ENCODE measurements at regions not wholly inside any gene's neighbourhood (a gene's known extent, or its start where the extent isn't known, plus 50 kb on each side); places are given as distances from the start of the nearest gene placed in this dataset.

- ChIA-PET CTCF (interaction anchor here (0.8 to 2.0 kb wide), 2 partner anchors 14 kb away, joined by 3 to 14 read pairs; no protein-coding TSS in a partner anchor), POLR2A (no interaction called here)
- H3K27ac ChIP-seq (ENCODE audit: insufficient read depth, low read depth, low read length), result no peak overlapping the region
These were observed 120.8 kb downstream of the PTCSC3 start for GRCh38 chr14:36055681-36056225.

More at GRCh38 chr14:36055681-36056225, 120.8 kb downstream of the PTCSC3 start:
- DNase-seq (ENCODE audit: low read depth, low spot score) (no peak), FAIRE-seq (no peak)
- no peak overlapping the region for H2AFZ ChIP-seq (ENCODE audit: low read depth, low read length)
- no peaks in the 10 kb centered on the region for H3K36me3 ChIP-seq (ENCODE audit: control insufficient read depth in 2 of 2, extremely low read depth in 1 of 2, insufficient read depth in 2 of 2, low read length in 2 of 2)
- intact Hi-C loops (cut with micrococcal nuclease), result no loop called here
- no peaks in the 10 kb centered on the region for H3K9me3 ChIP-seq (replicated peaks; ENCODE audit: control insufficient read depth, insufficient read depth, low read length)
- no peak overlapping the region for H3K4me2 ChIP-seq (ENCODE audit: insufficient read depth, low read length)
- no peaks in the 10 kb centered on the region for H3K4me1 ChIP-seq (ENCODE audit: control insufficient read depth, extremely low read depth, insufficient read depth, low read length)
- BruUV-seq (replicated peaks), result no TSS peak
- H3K9ac ChIP-seq (replicated peaks; ENCODE audit: extremely low read depth, insufficient read depth, low read length), result no peak overlapping the region
- H3K27me3 ChIP-seq (ENCODE audit: control insufficient read depth in 2 of 2, insufficient read depth in 2 of 2, low read length in 2 of 2), result peaks cover 0 to under 1% of the 10 kb centered on the region in 2 experiments
- dilution Hi-C loops (cut with MboI; ENCODE audit: extremely low pct_ligation_motif_present, low sequenced_read_pairs), result no loop called here
- H3K9me1 ChIP-seq (replicated peaks; ENCODE audit: control insufficient read depth, extremely low read depth, insufficient read depth, low read length), result no peaks in the 10 kb centered on the region
- no peaks in the 10 kb centered on the region for H3K79me2 ChIP-seq (ENCODE audit: control insufficient read depth, insufficient read depth, low read length)
- no peak overlapping the region for H3K4me3 ChIP-seq (replicated peaks in 1 of 3; ENCODE audit: insufficient read depth in 1 of 3, low read depth in 1 of 3, low read length in 3 of 3)
- no peak for TF ChIP-seq GATA2 (IDR thresholded peaks at IDR 0.05; ENCODE audit: insufficient read depth, insufficient read length, low read depth, low read length)
- no peak for TF ChIP-seq POLR2AphosphoS5 (IDR thresholded peaks at IDR 0.05; ENCODE audit: insufficient read depth, low read depth, low read length)
- no peak for TF ChIP-seq FOS (IDR thresholded peaks at IDR 0.05; ENCODE audit: borderline replicate concordance, insufficient read depth, low read length)
- TF ChIP-seq CTCF (IDR thresholded peaks at IDR 0.05; ENCODE audit: extremely low read depth in 1 of 2, insufficient read depth in 1 of 2, low read depth in 1 of 2, low read length in 2 of 2), result no peak
- TF ChIP-seq MYC (IDR thresholded peaks at IDR 0.05; ENCODE audit: low read depth, low read length), result no peak
- TF ChIP-seq, protein P1, sequence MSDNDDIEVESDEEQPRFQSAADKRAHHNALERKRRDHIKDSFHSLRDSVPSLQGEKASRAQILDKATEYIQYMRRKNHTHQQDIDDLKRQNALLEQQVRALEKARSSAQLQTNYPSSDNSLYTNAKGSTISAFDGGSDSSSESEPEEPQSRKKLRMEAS (IDR thresholded peaks at IDR 0.05; ENCODE audit: insufficient read depth, insufficient read length), result no peak
- TF ChIP-seq POLR2A (IDR thresholded peaks at IDR 0.05; ENCODE audit: low read depth, low read length), result no peak
- no peak for TF ChIP-seq EZH2 (IDR thresholded peaks at IDR 0.05; ENCODE audit: borderline replicate concordance, low read depth, low read length, severe bottlenecking)
- TF ChIP-seq JUN (IDR thresholded peaks at IDR 0.05; ENCODE audit: borderline replicate concordance, insufficient read depth, insufficient read length, low read depth), result no peak
- H4K20me1 ChIP-seq (replicated peaks; ENCODE audit: control insufficient read depth, extremely low read depth, insufficient read depth, low read length), result no peaks in the 10 kb centered on the region

Measured in endothelial cell of umbilical vein (primary cell).